Ascending aorta (tissue), 2 donors: ENCODE measurements at regions not wholly inside any gene's neighbourhood (a gene's known extent, or its start where the extent isn't known, plus 50 kb on each side); places are given as distances from the start of the nearest gene placed in this dataset.
"Not testable (repeated sequence)": the region's sequence is repeated elsewhere in the genome, so short reads cannot be mapped to it uniquely, and the experiment has no call there.

Experiments used
- DNase-seq, 2 donors: peaks; one replicate each; pipeline ENCODE4 v3.0.0-alpha.2; 2019; ENCODE audit warnings: low spot score in 2 of 2
- H3K27ac ChIP-seq, 2 donors: fragments of 200-600 bp; sonication (generic); one replicate each; pipeline ENCODE4 v1.5.1; 2016 to 2017; ENCODE audit warnings: mild to moderate bottlenecking in 1 of 2
- H3K27me3 ChIP-seq: fragments of 200-600 bp; sonication (generic); one replicate; pipeline ENCODE4 v1.5.1; 2017
- H3K36me3 ChIP-seq, 2 donors: fragments of 200-600 bp; sonication (generic); one replicate each; pipeline ENCODE4 v1.5.1; 2016
- H3K4me1 ChIP-seq, 2 donors: fragments of 200-600 bp; sonication (generic); one replicate each; pipeline ENCODE4 v1.5.1; 2016 to 2017; ENCODE audit warnings: mild to moderate bottlenecking in 1 of 2
- H3K4me3 ChIP-seq, 2 donors: fragments of 200-600 bp; sonication (generic); one replicate each; pipeline ENCODE4 v1.5.1; 2016 to 2017; ENCODE audit warnings: mild to moderate bottlenecking in 1 of 2
- H3K9me3 ChIP-seq, 2 donors: fragments of 200-600 bp; sonication (generic); one replicate each; pipeline ENCODE4 v1.5.1; 2016
- intact Hi-C: fragments of 100-400 bp; cut with DNase I; formaldehyde crosslinking; loops from one replicate; pipeline ENCODE4 v1.15.1; 2023
- TF ChIP-seq, protein P1 (sequence below), 3 experiments: fragments of 200-600 bp in 2 of 3; fragments of 450-650 bp in 1 of 3; sonication (generic) in 2 of 3; IDR thresholded peaks; one replicate each; pipeline ENCODE4 v1.5.1; 2016 to 2019; ENCODE audit warnings: antibody characterized with exemption in 3 of 3, mild to moderate bottlenecking in 1 of 3, moderate library complexity in 1 of 3

DNA sequence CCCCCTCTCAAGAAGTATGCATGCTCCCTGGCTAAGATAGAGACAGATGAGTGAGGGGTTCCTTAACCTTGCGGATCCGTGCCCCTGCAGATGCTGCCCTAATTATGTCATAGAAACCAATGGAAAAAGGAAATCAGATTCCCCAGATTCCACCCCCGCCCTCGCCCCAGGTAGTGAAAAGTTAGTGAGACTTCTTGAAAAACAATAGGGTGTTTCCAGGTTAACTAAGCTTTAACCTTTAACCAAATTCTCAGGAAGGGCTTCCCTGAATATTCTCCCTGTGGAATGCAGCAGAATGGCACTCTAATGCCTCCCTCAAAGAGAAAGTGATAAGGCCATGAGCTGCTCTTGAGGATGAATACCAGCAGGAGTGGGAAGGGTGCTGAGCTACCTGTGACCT, 116.0 kb upstream of the RANBP3L start:
- Histone ChIP-seq H3K27me3 (no peaks in the 10 kb centered on the region), H3K4me3 (no peak overlapping the region), H3K9me3 (no peaks in the 10 kb centered on the region), H3K36me3 (no peaks in the 10 kb centered on the region), H3K27ac (no peak overlapping the region), H3K4me1 (no peaks in the 10 kb centered on the region)
- DNase-seq: no peak
- TF ChIP-seq, protein P1, sequence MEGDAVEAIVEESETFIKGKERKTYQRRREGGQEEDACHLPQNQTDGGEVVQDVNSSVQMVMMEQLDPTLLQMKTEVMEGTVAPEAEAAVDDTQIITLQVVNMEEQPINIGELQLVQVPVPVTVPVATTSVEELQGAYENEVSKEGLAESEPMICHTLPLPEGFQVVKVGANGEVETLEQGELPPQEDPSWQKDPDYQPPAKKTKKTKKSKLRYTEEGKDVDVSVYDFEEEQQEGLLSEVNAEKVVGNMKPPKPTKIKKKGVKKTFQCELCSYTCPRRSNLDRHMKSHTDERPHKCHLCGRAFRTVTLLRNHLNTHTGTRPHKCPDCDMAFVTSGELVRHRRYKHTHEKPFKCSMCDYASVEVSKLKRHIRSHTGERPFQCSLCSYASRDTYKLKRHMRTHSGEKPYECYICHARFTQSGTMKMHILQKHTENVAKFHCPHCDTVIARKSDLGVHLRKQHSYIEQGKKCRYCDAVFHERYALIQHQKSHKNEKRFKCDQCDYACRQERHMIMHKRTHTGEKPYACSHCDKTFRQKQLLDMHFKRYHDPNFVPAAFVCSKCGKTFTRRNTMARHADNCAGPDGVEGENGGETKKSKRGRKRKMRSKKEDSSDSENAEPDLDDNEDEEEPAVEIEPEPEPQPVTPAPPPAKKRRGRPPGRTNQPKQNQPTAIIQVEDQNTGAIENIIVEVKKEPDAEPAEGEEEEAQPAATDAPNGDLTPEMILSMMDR (IDR thresholded peaks at IDR 0.05): no peak
- intact Hi-C loops: no loop called here

DNA sequence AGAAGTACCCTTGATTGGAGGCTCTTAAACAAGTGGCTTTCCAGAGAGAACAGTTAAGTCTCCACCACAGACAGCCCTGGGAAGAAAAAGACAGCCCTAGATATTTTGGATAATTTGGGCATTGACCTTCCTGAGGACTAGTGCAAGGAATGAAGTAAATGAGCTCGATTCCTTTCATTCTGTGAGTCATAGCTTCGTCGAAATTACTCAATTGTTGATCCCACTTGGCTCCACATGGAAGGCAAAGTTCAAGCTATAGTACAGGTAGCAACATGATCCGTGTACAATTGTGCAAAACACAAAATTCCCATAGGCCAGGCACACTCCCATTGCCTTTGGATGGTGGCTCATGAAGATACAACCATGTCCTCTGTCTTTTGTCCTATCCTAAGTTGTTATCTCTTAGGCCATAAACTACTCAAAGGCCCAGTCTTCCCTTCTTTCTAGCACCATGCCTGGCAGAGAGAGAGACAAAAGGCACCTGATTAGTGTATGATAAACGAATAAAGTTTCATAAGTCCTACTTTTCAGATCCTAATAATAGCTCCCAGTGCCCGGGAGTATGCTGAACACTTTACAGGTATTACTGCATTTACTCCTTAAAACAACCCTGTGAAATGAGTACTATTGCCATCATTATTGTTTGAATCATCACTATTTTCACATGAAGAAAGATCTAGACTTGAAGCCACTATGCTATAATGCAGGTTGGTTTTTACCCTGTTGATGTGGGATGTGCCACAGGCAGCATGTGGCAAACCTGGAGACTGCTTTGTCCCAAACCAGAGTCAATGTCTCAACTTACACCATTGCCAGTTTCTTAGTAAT, 116.7 kb upstream of the RANBP3L start:
- intact Hi-C loops: no loop called here
- no peak for DNase-seq
- Histone ChIP-seq H3K36me3 (no peaks in the 10 kb centered on the region), H3K4me1 (peaks cover 0 to 2% of the 10 kb centered on the region in 2 donors), H3K27ac (no peak overlapping the region), H3K27me3 (no peaks in the 10 kb centered on the region), H3K4me3 (no peak overlapping the region), H3K9me3 (no peaks in the 10 kb centered on the region)
- TF ChIP-seq, protein P1 (IDR thresholded peaks at IDR 0.05): no peak

DNA sequence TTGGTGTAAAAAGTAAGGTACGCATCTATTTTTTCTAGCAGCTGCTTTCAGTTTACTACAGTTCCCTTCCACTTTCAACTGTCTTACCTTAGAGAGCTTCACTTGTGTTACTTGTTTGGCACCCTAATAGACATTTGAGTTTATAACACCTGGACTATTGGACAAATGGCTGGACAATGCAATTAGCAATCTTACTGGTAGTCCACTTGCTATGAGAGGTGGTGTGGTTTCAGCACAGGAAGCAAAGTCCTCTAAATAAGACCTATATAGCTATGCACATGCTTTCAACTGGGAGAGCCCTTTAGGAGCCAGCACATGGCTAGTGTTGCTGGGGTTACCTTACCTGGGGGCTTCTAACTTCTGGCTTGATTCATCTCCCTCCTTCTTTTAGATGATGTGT, 119.6 kb upstream of the RANBP3L start:
- no peak for DNase-seq
- TF ChIP-seq, protein P1 (IDR thresholded peaks at IDR 0.05): no peak
- intact Hi-C loops: no loop called here
- H3K27ac ChIP-seq: no peak overlapping the region
- peaks cover 0 to 5% of the 10 kb centered on the region in 2 donors for H3K4me1 ChIP-seq
- no peaks in the 10 kb centered on the region for H3K36me3 ChIP-seq
- H3K27me3 ChIP-seq: no peaks in the 10 kb centered on the region
- no peak overlapping the region for H3K4me3 ChIP-seq
- no peaks in the 10 kb centered on the region for H3K9me3 ChIP-seq

DNA sequence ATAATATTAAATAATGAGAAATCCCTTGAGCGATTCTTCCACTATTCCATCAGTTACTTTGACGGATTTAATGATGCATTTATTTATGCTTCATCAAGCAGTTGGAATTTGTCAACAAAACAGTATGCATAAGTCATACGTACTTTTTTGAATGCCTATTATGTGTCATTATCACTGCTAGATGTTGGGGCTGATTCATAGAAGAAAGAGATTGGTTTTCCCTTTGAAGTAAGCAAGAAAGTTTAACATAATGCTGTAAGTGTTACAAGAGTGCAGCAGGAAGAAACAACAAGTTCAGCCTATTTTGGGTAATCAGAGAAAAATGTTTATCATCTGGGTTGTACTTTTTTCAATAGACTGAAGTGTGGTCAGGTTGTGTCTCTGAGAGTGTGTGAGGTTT, 121.2 kb upstream of the RANBP3L start:
- TF ChIP-seq, protein P1 (IDR thresholded peaks at IDR 0.05): no peak

DNA sequence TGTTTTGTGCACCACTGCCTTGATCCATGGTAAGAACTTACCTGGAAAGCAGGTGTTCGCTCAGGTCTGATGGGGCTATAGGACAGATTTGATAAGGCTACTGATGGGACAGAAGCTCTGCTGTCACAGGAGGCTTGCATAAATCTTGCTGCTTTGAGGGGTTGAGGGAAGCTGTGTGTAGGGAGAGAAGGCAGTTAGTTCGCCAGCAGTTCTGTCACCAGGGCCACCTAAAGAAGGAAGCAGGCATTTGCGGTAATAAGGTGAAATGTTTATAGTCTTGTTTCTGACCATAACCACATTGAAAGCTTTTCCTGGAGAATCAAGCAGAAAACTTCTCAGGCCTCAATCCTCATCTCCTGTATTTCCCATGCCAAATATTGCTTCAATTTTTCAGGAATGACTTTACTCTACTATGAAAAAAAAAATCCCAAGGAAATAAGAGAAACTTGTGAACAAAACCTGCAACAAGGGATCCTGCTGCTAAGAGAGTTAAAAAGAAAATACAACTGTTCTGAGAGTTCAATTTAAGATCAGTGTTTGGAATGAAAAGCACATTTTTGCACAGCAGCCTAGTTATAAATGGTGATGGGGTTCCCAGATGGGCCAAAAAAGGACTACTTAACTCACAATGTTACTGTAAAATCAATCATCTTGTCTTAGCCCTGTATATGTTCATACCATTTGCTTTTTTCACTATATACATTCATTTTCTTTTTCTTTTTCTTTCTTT, 122.0 kb upstream of the RANBP3L start:
- TF ChIP-seq, protein P1 (IDR thresholded peaks at IDR 0.05): no peak
- Histone ChIP-seq H3K4me1 (peaks cover 0 to 5% of the 10 kb centered on the region in 2 donors), H3K4me3 (no peak overlapping the region), H3K36me3 (no peaks in the 10 kb centered on the region), H3K27me3 (no peaks in the 10 kb centered on the region), H3K27ac (no peak overlapping the region), H3K9me3 (no peaks in the 10 kb centered on the region)
- intact Hi-C loops: no loop called here
- no peak for DNase-seq

More for the DNA sequence above, 121.2 kb upstream of the RANBP3L start:
- Histone ChIP-seq H3K36me3 (no peaks in the 10 kb centered on the region), H3K4me1 (peaks cover 0 to 5% of the 10 kb centered on the region in 2 donors), H3K9me3 (no peaks in the 10 kb centered on the region), H3K27ac (no peak overlapping the region), H3K27me3 (no peaks in the 10 kb centered on the region), H3K4me3 (no peak overlapping the region)
- intact Hi-C loops: no loop called here
- DNase-seq: no peak

DNA sequence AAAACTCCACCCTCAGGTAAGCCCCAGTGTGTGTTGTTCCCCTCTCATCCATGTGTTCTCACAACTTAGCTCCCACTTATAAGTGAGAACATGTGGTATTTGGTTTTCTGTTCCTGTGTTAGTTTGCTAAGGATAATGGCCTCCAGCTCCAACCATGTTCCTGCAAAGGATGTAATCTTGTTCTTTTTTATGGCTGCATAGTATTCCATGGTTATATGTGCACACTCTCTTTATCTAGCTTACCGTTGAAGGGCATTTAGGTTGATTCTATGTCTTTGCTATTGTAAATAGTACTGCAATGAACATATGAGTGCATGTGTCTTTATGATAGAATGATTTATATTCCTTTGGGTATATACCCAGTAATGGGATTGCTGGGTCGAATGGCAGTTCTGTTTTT, 124.4 kb upstream of the RANBP3L start:
- intact Hi-C loops, H3K4me1 ChIP-seq, H3K4me3 ChIP-seq, DNase-seq, H3K36me3 ChIP-seq, H3K27me3 ChIP-seq, H3K9me3 ChIP-seq, H3K27ac ChIP-seq: not testable (repeated sequence)
